NCI-H460 (cell line): ENCODE measurements at regions not wholly inside any gene's neighbourhood (a gene's known extent, or its start where the extent isn't known, plus 50 kb on each side); places are given as distances from the start of the nearest gene placed in this dataset.
"Not testable (repeated sequence)": the region's sequence is repeated elsewhere in the genome, so short reads cannot be mapped to it uniquely, and the experiment has no call there.

Experiments
- DNase-seq: peaks from one replicate; pipeline ENCODE4 v3.0.0-alpha.2; 2016; ENCODE audit warnings: low read depth; ENCODE audit errors: extremely low read depth

DNA sequence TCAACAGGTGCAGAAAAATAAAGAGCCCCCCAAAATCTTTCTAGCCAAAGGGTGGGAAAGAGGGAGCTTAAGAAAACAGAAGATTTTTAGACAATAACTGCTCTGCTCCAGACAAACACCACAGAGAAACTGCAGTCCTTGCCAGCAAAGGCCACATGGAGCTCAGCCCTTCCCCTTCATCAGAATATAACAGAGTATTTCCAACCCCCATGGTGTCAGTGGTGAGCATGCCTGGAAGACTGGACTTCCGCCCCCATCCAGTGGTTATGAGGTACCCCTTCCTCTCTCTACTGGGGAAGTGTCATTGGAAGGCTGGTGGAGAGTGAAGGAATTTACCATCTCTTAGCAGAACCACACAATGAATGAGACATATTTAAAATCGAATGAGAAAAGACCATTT, 1007.3 kb upstream of the CELF2 start:
- no peak for DNase-seq

DNA sequence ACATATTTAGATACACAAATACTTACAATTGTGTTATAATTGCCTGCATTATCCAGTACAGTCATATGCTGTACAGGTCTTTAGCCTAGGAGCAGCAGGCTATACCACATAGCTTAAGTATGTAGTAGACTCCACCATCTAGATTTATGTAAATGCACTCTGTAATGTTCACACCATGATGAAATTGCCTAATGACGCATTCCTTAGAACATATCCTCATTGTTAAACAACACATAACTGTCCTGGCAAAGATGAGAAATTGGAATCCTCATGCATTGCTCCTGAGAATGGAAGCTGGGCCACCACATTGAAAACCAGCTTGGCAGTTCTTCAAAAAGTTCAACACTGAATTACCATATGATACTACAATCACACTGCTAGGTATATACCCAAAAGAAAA, 1002.8 kb upstream of the CELF2 start:
- no peak for DNase-seq

DNA sequence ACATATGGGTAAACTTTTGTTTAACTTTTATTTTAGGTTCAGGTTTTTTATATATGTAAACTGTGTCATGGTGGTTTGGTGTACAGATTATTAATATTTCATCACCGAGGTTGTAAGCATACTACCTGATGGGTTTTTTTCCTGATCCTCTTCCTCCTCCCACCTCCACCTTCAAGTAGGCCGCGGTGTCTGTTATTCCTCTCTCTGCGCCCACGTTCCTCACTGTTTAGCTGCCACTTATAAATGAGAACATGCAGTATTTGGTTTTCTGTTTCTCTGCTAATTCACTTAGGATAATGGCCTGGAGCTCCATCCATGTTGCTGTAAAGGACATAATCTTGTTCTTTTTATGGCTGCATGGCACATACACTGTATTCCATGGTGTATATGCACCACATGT, 1000.0 kb upstream of the CELF2 start:
- DNase-seq, result no peak

DNA sequence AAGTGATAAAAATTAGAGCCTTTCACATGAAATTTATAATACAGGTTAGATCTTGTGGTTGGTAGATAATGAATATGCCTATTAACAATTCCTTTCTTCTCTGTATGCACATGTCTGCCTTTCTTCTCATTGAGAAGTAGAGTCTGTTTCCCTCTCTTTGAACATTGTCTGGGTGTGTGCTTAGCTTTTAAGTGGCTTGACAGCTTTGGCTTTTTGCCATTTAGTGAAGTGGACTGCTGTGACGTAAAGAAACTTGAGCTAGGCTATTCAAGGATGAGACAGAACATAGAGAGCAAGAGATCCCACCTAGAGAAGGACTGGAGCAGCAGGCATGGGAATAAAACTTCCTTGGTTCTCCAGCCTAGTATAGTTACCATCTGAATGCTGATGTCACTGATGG, 996.7 kb upstream of the CELF2 start:
- DNase-seq, result no peak

DNA sequence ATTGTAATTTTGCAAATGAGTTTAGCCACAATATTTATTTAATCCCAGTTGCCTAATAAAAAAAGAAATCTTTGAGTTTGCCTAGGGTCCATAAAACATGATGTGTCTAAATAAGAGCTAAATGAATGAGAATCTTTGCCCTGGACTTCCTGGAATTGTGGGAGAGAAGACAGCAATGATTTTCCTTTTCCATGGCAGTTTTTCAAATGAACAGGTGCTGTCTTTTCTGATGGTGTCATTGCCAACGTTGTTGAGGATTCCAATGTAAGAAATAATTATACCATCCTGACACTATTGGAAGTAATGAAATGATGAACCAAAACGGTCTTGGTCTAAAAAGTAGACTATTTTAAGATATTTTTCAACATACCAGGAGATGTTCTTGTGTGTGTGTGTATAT, 984.7 kb upstream of the CELF2 start:
- no peak for DNase-seq

DNA sequence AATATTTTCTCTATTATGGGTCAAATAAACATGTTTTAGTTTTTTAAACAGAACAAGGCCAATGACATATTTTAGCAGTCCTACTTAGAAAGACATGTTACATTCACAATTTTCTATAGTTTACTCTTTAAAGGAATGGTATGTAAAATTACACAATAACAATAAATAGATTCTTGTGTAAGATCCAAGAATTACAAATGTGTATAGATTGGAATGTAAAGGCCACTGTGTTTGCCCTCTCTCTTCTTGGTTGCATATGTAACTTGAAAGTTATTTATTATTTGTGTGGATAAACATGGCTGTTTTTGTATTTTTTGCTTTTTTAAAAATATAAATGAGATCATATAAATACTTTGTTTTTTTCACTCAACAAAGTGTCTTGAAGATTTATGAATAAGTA, 979.3 kb upstream of the CELF2 start:
- DNase-seq, result no peak

DNA sequence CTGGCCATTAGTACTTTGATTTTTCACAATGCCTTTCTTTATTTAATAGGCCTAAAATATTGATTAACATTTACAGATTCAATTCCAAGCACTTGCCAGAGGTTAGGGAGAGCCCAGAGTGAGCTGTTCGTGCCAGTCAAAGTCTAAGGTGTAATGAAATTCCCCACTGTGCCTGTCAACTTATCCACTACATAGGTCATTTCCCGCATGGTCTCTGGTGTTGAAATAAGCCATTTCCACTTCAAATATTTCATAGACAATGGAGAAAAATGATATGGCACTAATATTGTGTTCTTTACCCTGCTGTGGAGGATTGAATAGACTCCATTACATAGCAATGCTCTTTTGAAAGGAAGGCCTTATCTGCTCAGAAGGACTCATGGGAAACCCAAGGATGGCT, 978.1 kb upstream of the CELF2 start:
- no peak for DNase-seq

DNA sequence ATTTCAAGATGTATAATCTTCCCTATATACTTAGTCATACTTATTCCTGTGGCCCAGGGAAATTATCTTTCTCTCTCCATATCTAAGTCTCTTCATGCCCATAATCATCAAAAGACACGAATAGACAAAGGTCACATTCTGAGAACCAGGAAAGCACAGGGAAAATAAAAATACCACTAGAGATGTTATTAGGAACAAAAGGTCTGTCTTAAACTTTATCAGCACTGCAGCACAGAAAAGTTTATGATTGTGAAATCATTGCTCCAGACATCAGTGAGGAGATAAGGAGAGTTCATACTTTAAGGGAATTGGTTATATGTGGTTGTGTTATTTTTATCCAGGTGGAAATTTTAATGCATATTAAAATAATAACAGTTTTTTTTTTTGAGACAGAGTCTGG, 974.6 kb upstream of the CELF2 start:
- DNase-seq, result no peak

DNA sequence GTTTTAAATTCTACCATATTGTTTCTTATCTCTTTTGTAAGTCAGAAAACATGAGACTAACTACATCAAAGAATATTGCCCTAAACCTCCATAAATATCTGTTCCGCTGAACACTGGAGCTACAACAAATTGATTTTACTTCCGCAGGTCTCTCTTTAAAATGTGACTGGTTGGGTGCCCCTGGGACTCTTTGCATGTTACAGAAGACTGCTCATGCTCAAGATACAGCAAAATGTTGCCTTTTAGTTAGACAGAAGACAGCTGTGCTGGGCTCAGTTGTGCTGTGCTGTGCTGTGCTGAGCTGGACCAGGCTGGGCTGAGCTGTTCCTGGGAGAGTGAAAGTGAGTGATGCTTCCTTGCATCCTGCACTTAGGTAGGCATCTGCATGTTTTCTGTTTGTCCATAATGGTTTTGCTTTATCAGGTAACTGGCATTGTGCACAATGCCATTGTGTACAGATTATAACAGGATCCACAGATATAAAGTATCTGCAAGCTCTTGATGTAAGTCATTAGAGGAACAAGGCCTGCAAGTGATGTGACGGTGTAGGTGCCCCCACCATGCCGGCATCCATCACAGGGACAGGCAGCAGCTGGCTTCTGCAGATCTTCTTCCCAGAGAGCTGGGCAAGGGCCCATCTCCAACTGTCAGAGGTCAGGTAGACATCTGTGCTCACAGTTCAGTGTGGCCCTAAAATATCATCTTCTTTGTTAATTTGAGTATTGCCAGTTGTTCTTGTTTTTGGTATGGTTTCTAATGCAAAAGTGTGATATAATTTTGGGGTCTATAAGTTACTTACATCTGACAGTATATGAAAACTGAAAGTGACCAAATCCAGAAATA, 972.5 kb upstream of the CELF2 start:
- DNase-seq, result no peak

DNA sequence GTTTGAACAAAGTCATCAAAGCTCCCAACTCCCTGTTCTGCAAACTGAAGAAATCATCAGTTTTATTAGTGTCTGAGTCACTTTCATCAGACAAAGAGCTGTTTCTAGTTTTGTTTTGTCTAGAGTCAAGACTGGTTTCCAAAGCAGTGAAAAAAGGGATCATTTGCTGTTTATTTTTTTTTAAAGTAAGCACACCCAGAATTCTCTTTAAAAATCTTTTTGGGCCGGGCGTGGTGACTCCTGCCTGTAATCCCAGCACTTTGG, 972.0 kb upstream of the CELF2 start:
- DNase-seq, result no peak

DNA sequence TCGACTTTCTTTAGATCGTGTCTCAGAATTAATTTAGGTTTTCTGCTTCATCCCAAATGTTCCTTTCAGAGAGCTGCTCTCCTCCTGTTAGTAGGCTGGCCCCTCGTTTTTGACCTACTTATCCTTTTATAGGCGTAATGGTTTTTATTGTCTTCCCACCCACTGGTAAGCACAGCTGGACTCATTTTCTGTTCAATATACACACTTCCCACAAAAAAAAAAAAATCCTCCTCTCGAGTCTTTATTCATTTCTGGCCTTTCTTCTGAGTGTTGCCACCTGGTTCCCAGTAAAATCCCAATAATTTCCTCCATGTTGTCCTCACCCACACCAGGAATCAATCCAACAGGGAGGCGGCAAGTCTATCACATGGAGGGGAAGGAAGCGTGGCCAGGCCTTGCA, 970.2 kb upstream of the CELF2 start:
- no peak for DNase-seq

DNA sequence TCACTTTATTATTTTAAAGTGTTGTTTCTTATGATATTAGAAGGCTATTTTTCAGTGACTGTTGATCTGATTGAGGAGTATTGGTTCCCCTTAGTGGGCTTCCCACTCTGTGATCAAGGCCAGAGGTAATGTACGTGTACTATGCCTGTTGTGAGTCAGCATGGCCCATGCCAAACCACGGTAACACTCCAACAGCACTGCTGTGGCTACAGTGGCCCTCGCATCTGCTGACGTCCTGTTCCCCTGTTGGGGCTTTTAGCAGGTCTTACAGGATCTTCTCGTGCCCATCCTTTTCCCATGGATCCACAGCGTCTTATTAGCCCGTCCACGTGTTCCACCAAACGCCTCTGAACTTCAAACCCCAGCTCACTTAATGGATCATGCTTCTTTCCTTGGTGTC, 964.6 kb upstream of the CELF2 start:
- DNase-seq, result no peak

DNA sequence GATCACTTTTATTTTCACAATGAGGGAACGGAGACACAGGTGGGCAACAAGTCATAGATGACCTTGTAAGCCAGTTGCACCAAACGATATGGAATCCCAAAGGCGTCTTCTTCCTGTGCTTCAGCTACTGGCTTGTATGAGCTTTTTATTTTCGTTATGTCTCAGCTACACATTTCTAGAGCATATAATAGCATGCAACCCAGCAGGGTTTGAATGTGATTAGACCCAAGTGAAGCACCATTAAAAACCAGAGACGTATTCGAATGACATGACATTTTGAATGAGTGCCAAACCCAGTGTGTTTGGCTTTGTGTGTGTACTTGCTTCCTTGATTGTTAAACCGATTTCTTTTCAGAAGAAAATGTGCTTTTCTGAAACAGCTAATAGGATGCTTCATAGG, 963.2 kb upstream of the CELF2 start:
- DNase-seq, result no peak

DNA sequence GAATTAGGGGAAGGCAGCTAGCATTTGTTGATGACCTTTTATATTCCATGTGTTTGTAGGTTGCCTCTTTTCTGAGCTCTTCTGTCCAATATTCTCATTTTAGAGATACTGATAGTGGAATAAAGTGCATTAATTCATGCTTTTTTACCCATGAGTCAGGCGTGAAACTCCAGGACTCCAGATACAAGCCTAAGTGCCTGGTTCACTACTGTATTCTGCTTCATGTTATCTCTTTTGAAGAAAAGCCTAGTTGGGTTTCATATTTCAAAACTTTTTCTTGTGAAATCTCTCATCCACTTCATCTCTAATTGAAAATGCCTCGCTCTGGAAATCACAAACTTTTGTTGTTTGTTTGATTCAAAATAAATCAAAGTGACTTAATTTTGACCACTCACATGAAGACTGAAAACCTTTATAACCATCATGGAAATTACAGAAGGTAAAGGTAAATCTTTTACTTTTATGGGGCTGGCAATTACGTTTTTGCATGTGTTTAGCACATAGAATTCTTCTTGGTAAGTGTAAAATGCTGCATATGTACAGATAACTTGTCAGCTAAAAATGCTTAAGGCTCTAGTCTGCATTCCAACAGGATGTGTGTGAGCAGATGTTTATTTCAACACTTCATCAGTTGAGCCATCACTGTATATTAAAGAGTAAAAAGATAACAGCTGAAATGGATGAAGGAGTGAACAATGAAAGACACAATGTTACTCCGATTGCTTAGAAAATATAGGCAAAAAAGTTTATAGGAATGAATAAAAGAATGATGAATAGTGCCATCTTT, 961.8 kb upstream of the CELF2 start:
- DNase-seq, result no peak

DNA sequence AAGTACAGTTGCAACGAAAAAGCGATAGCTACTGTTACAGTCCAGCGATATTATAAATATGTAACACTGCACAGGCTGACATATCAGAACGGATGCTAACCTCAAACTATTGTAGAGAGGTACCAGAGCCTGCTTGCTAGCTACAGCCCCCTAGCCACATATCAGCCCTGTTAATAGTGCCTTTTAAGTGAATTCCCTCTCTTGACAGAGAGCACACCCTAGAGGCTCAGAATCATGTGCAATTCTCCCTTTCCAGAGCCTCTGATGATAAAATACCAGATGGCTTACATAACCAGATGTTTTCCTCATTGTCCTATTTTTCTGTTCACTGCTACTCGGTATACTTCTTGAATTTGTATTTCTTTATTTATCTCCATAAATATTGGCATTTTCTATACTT, 960.7 kb upstream of the CELF2 start:
- no peak for DNase-seq

DNA sequence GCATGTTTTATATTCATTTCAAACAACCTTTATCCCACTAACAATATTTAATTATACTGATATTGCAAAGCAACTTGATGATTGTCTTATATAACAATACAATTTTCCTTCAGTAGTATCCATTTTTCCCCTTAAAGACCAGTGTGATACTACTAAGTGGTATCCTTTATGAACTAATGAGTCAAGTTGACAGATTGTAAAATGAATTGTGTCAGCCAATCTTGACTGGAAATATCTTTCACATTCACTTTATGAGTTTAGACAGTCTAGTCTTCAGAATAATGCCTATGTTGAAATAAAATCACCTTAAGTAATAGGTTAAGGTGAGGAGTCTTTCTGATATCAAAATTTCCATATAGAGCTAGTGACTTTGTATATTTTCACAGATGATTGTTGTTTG, 950.0 kb upstream of the CELF2 start:
- DNase-seq, result no peak

DNA sequence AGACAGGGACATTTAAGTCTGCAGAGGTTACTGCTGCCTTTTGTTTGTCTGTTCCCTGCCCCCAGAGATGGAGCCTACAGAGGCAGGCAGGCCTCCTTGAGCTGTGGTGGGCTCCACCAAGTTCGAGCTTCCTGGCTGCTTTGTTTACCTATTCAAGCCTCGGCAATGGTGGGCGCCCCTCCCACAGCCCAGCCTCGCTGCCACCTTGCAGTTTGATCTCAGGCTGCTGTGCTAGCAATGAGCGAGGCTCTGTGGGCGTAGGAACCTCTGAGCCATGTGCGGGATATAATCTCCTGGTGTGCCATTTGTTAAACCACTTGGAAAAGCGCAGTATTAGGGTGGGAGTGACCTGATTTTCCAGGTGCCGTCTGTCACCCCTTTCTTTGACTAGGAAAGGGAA, 942.8 kb upstream of the CELF2 start:
- DNase-seq, result not testable (repeated sequence)

DNA sequence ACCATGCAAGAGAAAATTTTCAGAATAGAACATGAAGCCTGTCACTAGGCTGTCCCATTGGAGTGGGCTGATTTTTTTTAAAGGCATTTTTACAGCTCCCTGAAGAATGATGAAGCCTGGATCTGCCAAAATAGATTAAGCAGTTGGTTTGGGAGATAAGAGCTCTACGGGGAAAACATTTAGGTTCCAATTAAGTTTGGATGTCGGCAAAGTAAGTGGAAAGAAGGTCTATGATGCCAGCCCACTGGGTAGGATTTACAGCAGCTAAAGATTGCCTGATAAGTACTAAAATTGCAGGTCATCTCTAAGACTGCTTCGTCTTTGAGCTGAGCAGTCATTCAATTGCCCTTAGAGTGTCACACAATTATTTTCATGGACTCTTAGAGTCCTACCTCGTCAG, 939.2 kb upstream of the CELF2 start:
- no peak for DNase-seq

DNA sequence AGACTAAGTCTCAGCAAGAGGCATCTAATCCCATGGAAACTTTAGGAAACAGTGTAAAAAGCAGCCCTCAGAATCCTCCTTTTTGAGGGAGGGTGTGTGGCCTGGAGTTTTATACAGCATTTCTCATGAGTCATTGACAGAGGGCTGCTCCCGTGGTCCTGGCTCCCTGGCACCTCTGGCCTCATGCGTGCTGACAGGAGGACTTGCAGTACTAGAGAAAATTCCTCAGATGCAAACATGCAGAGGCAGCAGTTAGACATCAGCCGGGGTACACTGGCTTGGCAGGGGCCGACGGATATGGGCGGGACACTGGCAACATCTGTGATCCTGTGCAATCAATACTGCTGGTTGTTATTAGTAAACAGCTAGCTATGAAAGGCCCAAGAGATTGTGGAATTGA, 925.1 kb upstream of the CELF2 start:
- DNase-seq, result no peak

DNA sequence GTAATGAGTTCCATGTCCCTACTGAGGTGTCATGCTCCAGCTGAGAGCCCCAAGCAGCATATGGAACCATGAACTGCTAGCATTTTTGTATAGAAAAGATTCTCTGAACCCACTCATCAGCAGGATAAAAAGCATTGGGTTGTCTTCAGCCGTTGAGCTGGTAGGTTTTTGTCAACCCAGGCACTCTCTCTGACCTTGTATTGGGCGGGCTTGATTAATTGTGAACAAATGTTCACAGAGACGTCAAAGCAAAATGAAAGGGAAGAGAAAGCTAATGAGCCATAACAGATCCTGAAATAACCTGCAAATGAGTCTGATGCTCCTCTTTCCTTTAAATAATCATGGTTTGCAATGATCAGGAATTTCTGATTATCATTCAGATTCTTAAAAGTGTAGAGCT, 924.7 kb upstream of the CELF2 start:
- DNase-seq, result no peak

DNA sequence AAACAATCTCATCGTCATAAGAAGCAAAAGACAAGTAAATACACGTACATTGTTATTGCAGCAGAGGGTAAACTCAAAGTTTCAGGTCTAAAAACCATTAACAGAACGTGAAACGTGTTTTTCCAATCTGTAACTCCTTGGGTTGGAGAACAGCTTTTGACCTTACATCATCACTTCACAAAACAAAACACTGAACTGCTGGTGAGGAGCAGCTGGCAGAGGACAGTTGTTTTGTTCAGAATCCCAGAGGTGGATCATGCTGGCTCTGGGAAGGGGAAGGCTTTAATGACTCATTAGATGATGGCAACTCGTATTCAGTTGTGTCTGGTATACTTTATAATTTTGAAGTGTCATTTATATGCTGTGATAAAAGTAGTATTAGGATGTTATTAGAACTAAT, 923.0 kb upstream of the CELF2 start:
- DNase-seq, result no peak

DNA sequence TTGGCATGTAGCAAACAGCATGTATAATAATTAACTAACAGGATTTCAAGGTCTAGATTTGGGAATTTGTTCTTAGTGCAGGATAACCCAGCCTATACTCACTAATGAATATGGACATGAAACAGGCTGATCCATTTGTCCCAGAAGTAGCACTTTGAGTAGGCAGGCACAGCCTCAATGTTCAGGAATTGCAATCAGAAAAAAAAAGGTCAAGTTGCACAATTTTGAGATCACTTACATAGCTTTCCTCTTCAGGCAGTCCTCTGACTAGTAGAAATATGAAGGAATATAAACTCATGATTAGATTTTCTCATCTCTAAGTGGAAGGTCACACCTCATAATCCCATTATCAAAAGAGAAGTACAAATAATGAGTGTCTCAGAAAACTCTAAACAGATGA, 921.4 kb upstream of the CELF2 start:
- no peak for DNase-seq

DNA sequence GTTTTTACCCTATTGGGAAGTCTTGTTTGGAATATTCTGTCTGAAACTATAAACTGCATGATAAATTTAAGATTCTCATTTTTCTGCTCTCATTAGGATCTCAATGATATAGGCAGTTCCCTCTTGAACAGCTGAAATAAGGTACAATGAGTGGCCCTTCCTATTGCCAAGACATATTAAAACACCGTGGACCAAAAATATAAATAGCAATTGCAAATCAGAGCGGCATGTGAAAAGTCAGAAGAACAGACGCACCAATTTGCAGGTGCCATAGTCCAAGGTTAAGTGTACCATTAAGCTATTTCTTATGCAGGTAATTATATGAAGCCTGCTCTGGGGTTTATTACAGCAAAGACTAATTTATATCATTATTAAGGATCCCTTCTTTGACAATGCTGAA, 920.8 kb upstream of the CELF2 start:
- DNase-seq, result no peak
